ENCODE measurements at regions not wholly inside any gene's neighbourhood (a gene's known extent, or its start where the extent isn't known, plus 50 kb on each side); places are given as distances from the start of the nearest gene placed in this dataset.
A peak's percentile ranks its signal among the peaks of the same experiment; 100 is the strongest.
"Not testable (repeated sequence)": the region's sequence is repeated elsewhere in the genome, so short reads cannot be mapped to it uniquely, and the experiment has no call there.

- DNase-seq: not testable (repeated sequence)
These were observed 94.0 kb upstream of the CHD2 start for GRCh38 chr15:92806171-92806570.

- no peak for DNase-seq
These were observed 93.4 kb upstream of the CHD2 start for GRCh38 chr15:92806763-92807162.

GRCh38 chr15:92807971-92808571 is 92.1 kb upstream of the CHD2 start:
- DNase-seq: no peak

- no peak for DNase-seq
These were observed 91.5 kb upstream of the CHD2 start for GRCh38 chr15:92808598-92809063.

- peak; percentile 94 for DNase-seq
These were observed 90.9 kb upstream of the CHD2 start for GRCh38 chr15:92809064-92809879.

- DNase-seq: no peak
These were observed 90.2 kb upstream of the CHD2 start for GRCh38 chr15:92809880-92810361.

DNA sequence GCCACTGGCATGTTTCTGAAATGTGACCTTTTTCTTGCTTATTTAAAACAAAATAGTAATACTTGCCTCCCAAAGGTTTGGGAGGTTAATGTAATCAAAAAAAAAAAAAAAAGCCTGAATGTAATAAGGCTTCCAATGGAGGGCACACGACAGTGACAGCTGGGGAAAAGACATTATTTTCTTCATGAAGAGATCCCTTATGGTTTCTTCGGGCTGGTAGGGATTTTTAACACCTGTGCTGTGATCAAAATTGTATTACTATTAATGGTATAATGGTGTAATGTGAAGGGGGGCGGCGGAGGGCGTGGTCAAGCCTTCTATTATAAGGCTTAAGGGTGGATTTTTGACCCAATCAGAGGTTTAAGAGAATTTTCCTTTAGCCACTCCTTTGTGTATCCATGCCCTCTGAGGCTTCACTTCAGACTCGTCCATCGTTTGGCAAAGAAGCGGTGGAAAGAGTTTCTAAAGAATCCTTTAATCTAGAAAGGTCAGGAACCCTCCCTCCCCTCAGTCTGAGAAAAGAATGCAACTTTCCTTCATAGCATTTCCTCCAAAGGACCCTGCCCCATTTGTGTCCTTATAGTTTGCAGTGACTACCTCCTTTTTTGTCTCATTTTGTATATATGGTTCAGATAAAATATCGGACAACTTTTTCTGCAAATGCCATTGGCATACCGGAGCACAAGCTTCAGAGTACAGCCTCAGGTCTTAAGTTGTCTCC is 89.5 kb upstream of the CHD2 start:
- no peak for DNase-seq

- no peak for DNase-seq
These were observed 88.8 kb upstream of the CHD2 start for GRCh38 chr15:92811148-92811913.

DNA sequence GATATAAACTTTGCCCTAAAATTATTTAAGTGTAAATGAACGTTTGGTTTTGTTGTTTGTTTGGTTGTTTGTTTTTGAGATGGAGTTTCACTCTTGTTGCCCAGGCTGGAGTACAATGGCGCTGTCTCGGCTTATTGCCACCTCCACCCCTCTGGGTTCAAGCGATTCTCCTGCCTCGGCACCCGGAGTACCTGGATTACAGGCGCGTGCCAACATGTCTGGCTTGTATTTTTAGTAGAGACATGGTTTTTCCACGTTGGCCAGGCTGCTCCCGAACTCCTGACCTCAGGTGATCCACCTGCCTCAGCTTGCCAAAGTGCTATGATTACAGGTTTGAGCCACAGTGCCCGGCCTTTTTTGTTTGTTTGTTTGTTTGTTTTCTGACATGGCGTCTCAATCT is 87.9 kb upstream of the CHD2 start:
- no peak for DNase-seq

DNA sequence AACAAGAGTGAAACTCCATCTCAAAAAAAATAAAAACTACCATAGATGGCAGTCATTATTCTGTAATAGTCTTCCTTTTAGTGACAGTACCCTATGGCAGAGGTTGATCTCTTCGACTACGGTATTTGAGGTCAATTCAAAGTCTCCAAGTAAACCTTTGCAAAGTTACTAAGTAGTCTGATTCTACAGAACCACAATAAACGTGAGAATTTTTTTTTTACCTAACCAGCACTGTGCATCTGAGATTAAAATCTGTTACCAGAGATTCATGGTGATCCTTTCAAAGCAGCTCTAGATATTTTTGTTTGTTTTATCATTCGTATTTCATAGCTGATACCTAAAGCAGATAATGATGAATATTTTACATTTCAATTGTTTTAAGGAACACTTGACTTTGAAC is 86.6 kb upstream of the CHD2 start:
- no peak for DNase-seq

GRCh38 chr15:92817339-92817886 is 82.7 kb upstream of the CHD2 start:
- DNase-seq: no peak

- no peak for DNase-seq
These were observed 81.4 kb upstream of the CHD2 start for GRCh38 chr15:92818651-92819277.

GRCh38 chr15:92819278-92820235 is 80.6 kb upstream of the CHD2 start:
- DNase-seq: no peak

GRCh38 chr15:92820236-92821021 is 79.7 kb upstream of the CHD2 start:
- peak; percentile 75 for DNase-seq

GRCh38 chr15:92821491-92822116 is 78.5 kb upstream of the CHD2 start:
- no peak for DNase-seq

DNA sequence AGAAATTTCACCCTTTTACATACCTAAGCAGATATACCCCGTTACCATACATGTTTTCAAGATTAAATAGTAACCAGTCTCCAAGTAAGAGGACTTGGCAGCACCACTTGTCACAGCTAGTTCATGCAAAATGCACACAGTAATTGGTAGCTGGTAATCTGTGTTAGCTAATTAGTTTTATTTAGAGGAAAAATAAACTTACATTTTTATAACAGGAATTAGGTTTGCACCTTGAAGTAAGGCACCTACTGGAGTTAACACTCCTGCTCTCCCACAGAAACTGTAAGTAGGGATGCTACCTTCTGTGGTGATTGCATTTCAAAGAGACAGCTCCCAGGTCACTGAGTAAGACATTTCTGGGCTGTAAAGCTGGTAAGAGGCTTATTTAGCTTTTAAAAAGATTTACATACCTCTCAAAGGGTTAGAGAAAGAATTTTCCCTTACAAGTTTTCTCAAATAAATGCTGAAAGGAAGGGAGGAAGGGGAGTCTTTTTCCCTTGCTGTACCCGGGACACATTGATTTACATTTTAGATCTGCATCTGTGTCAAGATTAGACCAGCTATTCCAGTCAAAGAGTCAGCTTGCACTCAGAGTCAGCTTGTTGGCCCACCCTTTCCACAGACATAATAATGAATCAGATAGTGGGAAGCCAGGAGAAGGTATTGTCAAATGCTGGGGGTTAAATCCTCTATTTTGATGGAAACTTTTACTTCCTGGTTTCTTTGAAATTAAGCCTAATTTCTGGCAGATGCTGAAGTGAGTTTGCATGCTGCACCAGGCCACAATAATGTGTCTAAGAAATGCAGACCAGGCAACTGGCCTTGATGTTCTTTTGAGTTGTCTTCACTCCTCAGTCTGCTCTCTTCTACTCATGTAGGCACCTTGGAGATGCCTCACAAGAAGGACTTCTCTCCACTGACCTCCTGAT is 77.6 kb upstream of the CHD2 start:
- no peak for DNase-seq

GRCh38 chr15:92825985-92826384 is 74.1 kb upstream of the CHD2 start:
- DNase-seq: no peak

- DNase-seq: not testable (repeated sequence)
These were observed 72.1 kb upstream of the CHD2 start for GRCh38 chr15:92827991-92828390.

Data from T1000 (cell line).